CD14-positive monocyte (primary cell): ENCODE measurements at regions not wholly inside any gene's neighbourhood (a gene's known extent, or its start where the extent isn't known, plus 50 kb on each side); places are given as distances from the start of the nearest gene placed in this dataset.
A peak's percentile ranks its signal among the peaks of the same experiment; 100 is the strongest.

Source experiments
- DNase-seq, 3 donors: peaks; one replicate each; pipeline ENCODE4 v3.0.0-alpha.2; 2011 to 2022
- H2AFZ ChIP-seq: 2 replicates; pipeline ENCODE4 v1.6.0; 2012; ENCODE audit warnings: mild to moderate bottlenecking, low read depth, low read length, inconsistent platforms; ENCODE audit not compliant: insufficient read depth, poor library complexity, severe bottlenecking
- H3K27ac ChIP-seq, 2 donors: 1 replicate in 1 of 2; 2 replicates in 1 of 2; pipeline ENCODE4 v1.5.1; 2012 to 2013; ENCODE audit warnings: low read length in 2 of 2, control low read depth in 1 of 2, inconsistent platforms in 1 of 2, low read depth in 1 of 2, mild to moderate bottlenecking in 1 of 2
- H3K27me3 ChIP-seq, 2 donors: one replicate each; pipeline versions ENCODE4 v1.6.0 to v1.6.1; 2011 to 2013; ENCODE audit warnings: low read length in 2 of 2; ENCODE audit not compliant: control insufficient read depth in 2 of 2, insufficient read depth in 2 of 2
- H3K36me3 ChIP-seq, 2 donors: replicated peaks in 1 of 2; 1 replicate in 1 of 2; 2 replicates in 1 of 2; pipeline versions ENCODE4 v1.5.1 to v1.6.1; 2012 to 2013; ENCODE audit warnings: low read length in 2 of 2, control low read depth in 1 of 2, inconsistent platforms in 1 of 2, mild to moderate bottlenecking in 1 of 2; ENCODE audit not compliant: insufficient read depth in 2 of 2, control insufficient read depth in 1 of 2
- H3K4me1 ChIP-seq, 2 donors: 1 replicate in 1 of 2; 2 replicates in 1 of 2; pipeline versions ENCODE4 v1.5.1 to v1.6.1; 2012 to 2013; ENCODE audit warnings: low read length in 2 of 2, control low read depth in 1 of 2, inconsistent platforms in 1 of 2, mild to moderate bottlenecking in 1 of 2, moderate library complexity in 1 of 2; ENCODE audit not compliant: insufficient read depth in 2 of 2, control insufficient read depth in 1 of 2
- H3K4me2 ChIP-seq: replicated peaks from 2 replicates; pipeline ENCODE3; 2012; ENCODE audit warnings: low read length, moderate library complexity, mild to moderate bottlenecking; ENCODE audit not compliant: poor library complexity, severe bottlenecking; ENCODE audit errors: extremely low read depth
- H3K4me3 ChIP-seq, 3 experiments: fragments of 200-600 bp in 1 of 3; sonication (generic) in 1 of 3; replicated peaks in 1 of 3; 1 replicate in 2 of 3; 2 replicates in 1 of 3; pipeline ENCODE4 v1.5.1; 2011 to 2013; ENCODE audit warnings: low read length in 3 of 3, mild to moderate bottlenecking in 3 of 3, control low read depth in 2 of 3, low read depth in 2 of 3, inconsistent platforms in 1 of 3, moderate library complexity in 1 of 3
- H3K79me2 ChIP-seq: 2 replicates; pipeline ENCODE4 v1.6.0; 2012; ENCODE audit warnings: mild to moderate bottlenecking, control low read depth, inconsistent platforms, low read length, moderate library complexity; ENCODE audit not compliant: insufficient read depth
- H3K9ac ChIP-seq: 2 replicates; pipeline ENCODE4 v1.6.0; 2017; ENCODE audit warnings: low read length, mild to moderate bottlenecking; ENCODE audit not compliant: insufficient read depth, poor library complexity, severe bottlenecking
- H3K9me3 ChIP-seq, 2 donors: replicated peaks in 1 of 2; 1 replicate in 1 of 2; 2 replicates in 1 of 2; pipeline versions ENCODE4 v1.5.1 to v1.6.1; 2012 to 2013; ENCODE audit warnings: low read length in 2 of 2, control low read depth in 1 of 2; ENCODE audit not compliant: control insufficient read depth in 1 of 2, insufficient read depth in 1 of 2
- H4K20me1 ChIP-seq: 2 replicates; pipeline ENCODE4 v1.6.0; 2012; ENCODE audit warnings: mild to moderate bottlenecking, low read length, control low read depth, moderate library complexity; ENCODE audit not compliant: insufficient read depth
- H3K27ac Mint-ChIP-seq, 7 donors: one replicate each; pipeline ENCODE4 v1.8.0; 2020; ENCODE audit warnings: mild to moderate bottlenecking in 7 of 7, mixed read lengths in 7 of 7, moderate library complexity in 6 of 7, inconsistent platforms in 2 of 7
- H3K27me3 Mint-ChIP-seq, 3 donors: one replicate each; pipeline ENCODE4 v1.8.0; 2021 to 2022; ENCODE audit warnings: low read depth in 3 of 3, mild to moderate bottlenecking in 3 of 3, mixed read lengths in 3 of 3, moderate library complexity in 3 of 3, inconsistent platforms in 1 of 3
- H3K36me3 Mint-ChIP-seq, 2 donors: one replicate each; pipeline ENCODE4 v1.8.0; 2020; ENCODE audit warnings: mixed read lengths in 2 of 2, inconsistent platforms in 1 of 2, mild to moderate bottlenecking in 1 of 2
- H3K4me1 Mint-ChIP-seq: one replicate; pipeline ENCODE4 v1.8.0; 2020; ENCODE audit warnings: mild to moderate bottlenecking, mixed read lengths
- H3K4me3 Mint-ChIP-seq, 2 donors: one replicate each; pipeline ENCODE4 v1.8.0; 2020; ENCODE audit warnings: mild to moderate bottlenecking in 2 of 2, mixed read lengths in 2 of 2, moderate library complexity in 1 of 2
- H3K9me3 Mint-ChIP-seq, 7 donors: one replicate each; pipeline ENCODE4 v1.8.0; 2020 to 2022; ENCODE audit warnings: mixed read lengths in 7 of 7, mild to moderate bottlenecking in 6 of 7, moderate library complexity in 6 of 7, inconsistent platforms in 2 of 7
- WGBS: methylation state at CpG from one replicate; pipeline ENCODE4 v1.1.5; 2013; ENCODE audit warnings: missing lambda C conversion rate; ENCODE audit not compliant: insufficient coverage; 5-methylcytosine and 5-hydroxymethylcytosine counted together
- intact Hi-C, 2 donors: fragments of 100-400 bp; cut with micrococcal nuclease; formaldehyde crosslinking; loops; one replicate each; pipeline versions ENCODE4 v1.15.0 to v1.15.1; 2023
- TF ChIP-seq, protein P1 (sequence below): fragments of 200-600 bp; IDR thresholded peaks from one replicate; pipeline ENCODE4 v1.8.0; 2022; ENCODE audit warnings: antibody characterized with exemption, mild to moderate bottlenecking

DNA sequence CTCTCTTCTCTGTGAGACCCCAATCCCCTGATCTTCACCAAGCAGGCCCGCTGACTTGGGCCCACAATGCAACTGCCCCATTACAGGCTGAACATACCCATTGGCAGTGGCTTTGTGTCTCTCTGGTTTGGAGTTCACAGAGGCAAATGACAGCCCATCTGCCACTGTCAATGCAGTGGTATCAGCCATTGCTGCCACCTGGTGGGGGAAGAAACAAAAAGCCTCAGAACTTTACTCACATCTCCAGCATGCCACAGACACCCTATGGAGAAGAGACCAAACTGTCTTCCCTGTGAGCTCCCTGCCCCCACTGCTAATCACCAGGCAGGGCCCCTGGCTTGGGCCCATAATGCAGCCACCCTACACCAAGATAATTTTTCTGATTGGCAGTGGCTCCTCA is 729.3 kb upstream of the ACTRT1 start:
- Mint-ChIP-seq H3K9me3 (peaks cover 0 to 8% (median 4%) of the 10 kb centered on the region in 7 donors), H3K4me3 (no peak overlapping the region), H3K4me1 (no peaks in the 10 kb centered on the region), H3K27ac (no peak overlapping the region), H3K27me3 (peaks cover 0 to 2% (median 0%) of the 10 kb centered on the region in 3 donors), H3K36me3 (no peaks in the 10 kb centered on the region)
- no CpG with 5 or more reads among the region's 1 CpG for WGBS
- H3K9me3 ChIP-seq: peaks cover 0 to 9% of the 10 kb centered on the region in 2 donors
- H3K4me2 ChIP-seq: no peak overlapping the region
- no peak for DNase-seq
- TF ChIP-seq, protein P1, sequence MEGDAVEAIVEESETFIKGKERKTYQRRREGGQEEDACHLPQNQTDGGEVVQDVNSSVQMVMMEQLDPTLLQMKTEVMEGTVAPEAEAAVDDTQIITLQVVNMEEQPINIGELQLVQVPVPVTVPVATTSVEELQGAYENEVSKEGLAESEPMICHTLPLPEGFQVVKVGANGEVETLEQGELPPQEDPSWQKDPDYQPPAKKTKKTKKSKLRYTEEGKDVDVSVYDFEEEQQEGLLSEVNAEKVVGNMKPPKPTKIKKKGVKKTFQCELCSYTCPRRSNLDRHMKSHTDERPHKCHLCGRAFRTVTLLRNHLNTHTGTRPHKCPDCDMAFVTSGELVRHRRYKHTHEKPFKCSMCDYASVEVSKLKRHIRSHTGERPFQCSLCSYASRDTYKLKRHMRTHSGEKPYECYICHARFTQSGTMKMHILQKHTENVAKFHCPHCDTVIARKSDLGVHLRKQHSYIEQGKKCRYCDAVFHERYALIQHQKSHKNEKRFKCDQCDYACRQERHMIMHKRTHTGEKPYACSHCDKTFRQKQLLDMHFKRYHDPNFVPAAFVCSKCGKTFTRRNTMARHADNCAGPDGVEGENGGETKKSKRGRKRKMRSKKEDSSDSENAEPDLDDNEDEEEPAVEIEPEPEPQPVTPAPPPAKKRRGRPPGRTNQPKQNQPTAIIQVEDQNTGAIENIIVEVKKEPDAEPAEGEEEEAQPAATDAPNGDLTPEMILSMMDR: no peak
- intact Hi-C loops: no loop called here
- no peak overlapping the region for H3K9ac ChIP-seq
- H2AFZ ChIP-seq: no peak overlapping the region
- no peaks in the 10 kb centered on the region for H3K27me3 ChIP-seq
- H4K20me1 ChIP-seq: no peaks in the 10 kb centered on the region
- no peak overlapping the region for H3K27ac ChIP-seq
- no peaks in the 10 kb centered on the region for H3K36me3 ChIP-seq
- no peaks in the 10 kb centered on the region for H3K79me2 ChIP-seq
- H3K4me1 ChIP-seq: no peaks in the 10 kb centered on the region
- no peak overlapping the region for H3K4me3 ChIP-seq

DNA sequence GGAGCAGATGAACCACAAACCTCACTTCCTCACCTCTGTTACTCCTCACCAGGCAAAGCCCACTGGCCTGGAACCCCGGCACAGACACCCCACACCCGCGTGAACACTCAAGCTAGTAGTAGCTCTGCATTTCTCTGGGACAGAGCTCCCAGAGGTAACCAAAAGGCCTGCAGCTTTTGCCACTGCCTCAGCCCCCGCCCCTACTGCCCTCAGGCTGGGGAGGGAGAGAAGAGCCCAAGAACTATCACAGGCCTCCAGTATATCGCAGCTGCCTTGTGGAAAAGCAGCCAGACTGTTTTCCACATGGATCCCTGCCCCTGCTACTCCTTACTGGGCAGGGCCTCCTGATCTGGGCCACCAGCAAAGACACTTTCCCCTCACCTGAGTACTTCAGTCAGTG is 728.7 kb upstream of the ACTRT1 start:
- DNase-seq: no peak
- no peak overlapping the region for H3K9ac ChIP-seq
- no peak overlapping the region for H2AFZ ChIP-seq
- H3K4me2 ChIP-seq: no peak overlapping the region
- H3K27ac Mint-ChIP-seq: peak overlapping the region in 1 of 7 donors; percentile 44
- H3K27ac ChIP-seq: no peak overlapping the region
- WGBS: no CpG with 5 or more reads among the region's 5 CpGs
- no peaks in the 10 kb centered on the region for H3K79me2 ChIP-seq
- H3K27me3 ChIP-seq: no peaks in the 10 kb centered on the region
- peaks cover 0 to 8% (median 4%) of the 10 kb centered on the region in 7 donors for H3K9me3 Mint-ChIP-seq
- no peaks in the 10 kb centered on the region for H3K4me1 Mint-ChIP-seq
- no peaks in the 10 kb centered on the region for H3K4me1 ChIP-seq
- TF ChIP-seq, protein P1: no peak
- H3K36me3 ChIP-seq: no peaks in the 10 kb centered on the region
- H3K27me3 Mint-ChIP-seq: peaks cover 0 to 2% (median 0%) of the 10 kb centered on the region in 3 donors
- no peak overlapping the region for H3K4me3 Mint-ChIP-seq
- H3K9me3 ChIP-seq: peaks cover 0 to 9% of the 10 kb centered on the region in 2 donors
- H3K36me3 Mint-ChIP-seq: no peaks in the 10 kb centered on the region
- H4K20me1 ChIP-seq: no peaks in the 10 kb centered on the region
- intact Hi-C loops: no loop called here
- H3K4me3 ChIP-seq: no peak overlapping the region
